ENCODE measurements at regions not wholly inside any gene's neighbourhood (a gene's known extent, or its start where the extent isn't known, plus 50 kb on each side); places are given as distances from the start of the nearest gene placed in this dataset.
"Not testable (repeated sequence)": the region's sequence is repeated elsewhere in the genome, so short reads cannot be mapped to it uniquely, and the experiment has no call there.

DNA sequence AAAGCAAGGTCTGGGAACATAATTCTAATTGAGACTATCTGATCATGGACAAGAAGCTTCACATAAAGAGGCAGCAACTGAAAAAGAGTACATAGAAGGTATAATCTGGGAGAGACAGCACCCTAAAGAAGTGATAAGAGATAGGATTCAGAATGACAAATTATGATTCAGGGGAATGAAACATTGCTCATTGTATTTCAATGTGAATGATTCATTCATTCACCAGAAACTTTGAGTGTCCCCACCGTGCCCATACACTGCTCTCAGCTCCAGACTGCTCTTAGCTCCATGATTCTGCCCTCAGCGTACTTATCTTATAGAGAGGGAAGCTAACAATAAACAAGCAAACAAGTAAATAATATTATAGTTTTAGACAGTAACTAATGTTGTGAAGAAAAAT lies 329.3 kb upstream of the IRAK1BP1 start:
- no peak overlapping the region for H3K27ac ChIP-seq
- DNase-seq (no peak), ATAC-seq (no peak)
- no peaks in the 10 kb centered on the region for H3K36me3 ChIP-seq
- TF ChIP-seq POLR2A (IDR thresholded peaks at IDR 0.05), result no peak
- TF ChIP-seq, protein P1, sequence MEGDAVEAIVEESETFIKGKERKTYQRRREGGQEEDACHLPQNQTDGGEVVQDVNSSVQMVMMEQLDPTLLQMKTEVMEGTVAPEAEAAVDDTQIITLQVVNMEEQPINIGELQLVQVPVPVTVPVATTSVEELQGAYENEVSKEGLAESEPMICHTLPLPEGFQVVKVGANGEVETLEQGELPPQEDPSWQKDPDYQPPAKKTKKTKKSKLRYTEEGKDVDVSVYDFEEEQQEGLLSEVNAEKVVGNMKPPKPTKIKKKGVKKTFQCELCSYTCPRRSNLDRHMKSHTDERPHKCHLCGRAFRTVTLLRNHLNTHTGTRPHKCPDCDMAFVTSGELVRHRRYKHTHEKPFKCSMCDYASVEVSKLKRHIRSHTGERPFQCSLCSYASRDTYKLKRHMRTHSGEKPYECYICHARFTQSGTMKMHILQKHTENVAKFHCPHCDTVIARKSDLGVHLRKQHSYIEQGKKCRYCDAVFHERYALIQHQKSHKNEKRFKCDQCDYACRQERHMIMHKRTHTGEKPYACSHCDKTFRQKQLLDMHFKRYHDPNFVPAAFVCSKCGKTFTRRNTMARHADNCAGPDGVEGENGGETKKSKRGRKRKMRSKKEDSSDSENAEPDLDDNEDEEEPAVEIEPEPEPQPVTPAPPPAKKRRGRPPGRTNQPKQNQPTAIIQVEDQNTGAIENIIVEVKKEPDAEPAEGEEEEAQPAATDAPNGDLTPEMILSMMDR (IDR thresholded peaks at IDR 0.05), result no peak
- no peak overlapping the region for H3K4me3 ChIP-seq
- H3K4me1 ChIP-seq, result no peaks in the 10 kb centered on the region
- no peaks in the 10 kb centered on the region for H3K27me3 ChIP-seq
- no peaks in the 10 kb centered on the region for H3K9me3 ChIP-seq
- intact Hi-C loops (cut with DNase I), result no loop called here
- 79 to 88% (median 86%) methylated on average over 2 of the region's 2 CpGs for WGBS, 4 donors

DNA sequence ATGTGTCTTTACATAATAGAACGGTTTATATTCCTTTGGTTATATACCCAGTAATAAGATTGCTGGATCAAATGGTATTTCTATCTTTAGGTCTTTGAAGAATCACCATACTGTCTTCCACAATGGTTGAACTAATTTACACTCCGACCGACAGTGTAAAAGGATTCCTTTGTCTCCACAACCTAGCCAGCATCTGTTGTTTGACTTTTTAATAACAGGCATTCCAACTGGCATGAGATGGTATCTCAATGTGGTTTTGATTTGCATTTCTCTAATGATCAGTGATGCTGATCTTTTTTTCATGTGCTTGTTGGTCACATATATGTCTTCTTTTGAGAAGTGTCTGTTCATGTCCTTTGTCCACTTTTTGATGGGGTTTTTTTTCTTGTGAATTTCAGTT lies 319.7 kb upstream of the IRAK1BP1 start:
- H3K4me3 ChIP-seq; H3K9me3 ChIP-seq; intact Hi-C loops (cut with DNase I); H3K27ac ChIP-seq; H3K4me1 ChIP-seq; H3K27me3 ChIP-seq; ATAC-seq; H3K36me3 ChIP-seq; DNase-seq: not testable (repeated sequence)
- WGBS, 4 donors, result 86 to 93% (median 90%) methylated on average over 3 of the region's 3 CpGs

DNA sequence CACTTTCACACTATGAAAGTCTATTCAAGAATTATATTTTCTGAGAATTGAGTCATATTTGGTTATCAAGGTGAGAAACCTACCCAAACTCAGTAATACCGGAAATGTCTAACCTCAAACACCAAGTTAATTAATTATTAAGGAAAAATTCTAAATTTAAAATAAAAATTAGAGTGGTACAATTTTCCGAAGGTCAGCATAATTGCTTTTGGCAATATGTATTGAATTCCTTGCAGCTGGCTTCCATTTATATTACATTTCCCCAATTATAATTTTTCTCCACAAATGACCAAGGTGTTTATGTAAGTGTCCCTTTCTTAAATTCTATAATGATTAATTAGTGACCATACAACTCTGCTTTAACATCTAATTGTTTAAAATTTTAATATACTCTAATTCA lies 316.0 kb upstream of the IRAK1BP1 start:
- no peak overlapping the region for H3K4me3 ChIP-seq
- H3K27me3 ChIP-seq, result no peaks in the 10 kb centered on the region
- TF ChIP-seq, protein P1 (IDR thresholded peaks at IDR 0.05), result no peak
- no peak for TF ChIP-seq POLR2A (IDR thresholded peaks at IDR 0.05)
- ATAC-seq (no peak), DNase-seq (no peak)
- H3K36me3 ChIP-seq, result no peaks in the 10 kb centered on the region
- H3K9me3 ChIP-seq, result peaks cover 0 to 31% (median 4%) of the 10 kb centered on the region in 12 donors
- no peak overlapping the region for H3K27ac ChIP-seq
- no peaks in the 10 kb centered on the region for H3K4me1 ChIP-seq
- WGBS, 4 donors, result 80 to 86% (median 82%) methylated on average over 2 of the region's 2 CpGs
- intact Hi-C loops (cut with DNase I), result no loop called here

DNA sequence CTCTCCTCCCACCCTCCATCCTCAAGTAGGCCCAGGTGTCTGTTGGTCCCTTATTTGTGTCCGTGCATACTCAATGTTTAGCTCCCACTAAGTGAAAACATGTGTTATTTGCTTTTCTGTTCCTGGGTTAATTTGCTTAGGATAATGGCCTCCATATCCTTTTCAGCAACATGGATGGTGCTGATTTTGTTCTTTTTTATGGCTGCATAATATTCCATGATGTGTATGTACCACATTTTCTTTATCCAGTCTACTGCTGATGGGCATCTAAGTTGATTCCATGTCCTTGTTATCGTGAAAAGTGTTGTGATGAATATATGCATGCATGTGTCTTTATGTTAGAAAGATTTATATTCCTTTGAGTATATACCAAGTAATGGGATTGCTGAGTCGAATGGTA lies 314.9 kb upstream of the IRAK1BP1 start:
- WGBS, 4 donors, result 73 to 84% (median 84%) methylated on average over 3 of the region's 3 CpGs
- no peak overlapping the region for H3K4me3 ChIP-seq
- ATAC-seq (no peak), DNase-seq (no peak)
- H3K4me1 ChIP-seq, result no peaks in the 10 kb centered on the region
- TF ChIP-seq, protein P1 (IDR thresholded peaks at IDR 0.05), result no peak
- TF ChIP-seq POLR2A (IDR thresholded peaks at IDR 0.05), result no peak
- intact Hi-C loops (cut with DNase I), result no loop called here
- no peaks in the 10 kb centered on the region for H3K27me3 ChIP-seq
- H3K9me3 ChIP-seq, result peaks cover 0 to 39% (median 4%) of the 10 kb centered on the region in 12 donors
- no peaks in the 10 kb centered on the region for H3K36me3 ChIP-seq
- H3K27ac ChIP-seq, result no peak overlapping the region

DNA sequence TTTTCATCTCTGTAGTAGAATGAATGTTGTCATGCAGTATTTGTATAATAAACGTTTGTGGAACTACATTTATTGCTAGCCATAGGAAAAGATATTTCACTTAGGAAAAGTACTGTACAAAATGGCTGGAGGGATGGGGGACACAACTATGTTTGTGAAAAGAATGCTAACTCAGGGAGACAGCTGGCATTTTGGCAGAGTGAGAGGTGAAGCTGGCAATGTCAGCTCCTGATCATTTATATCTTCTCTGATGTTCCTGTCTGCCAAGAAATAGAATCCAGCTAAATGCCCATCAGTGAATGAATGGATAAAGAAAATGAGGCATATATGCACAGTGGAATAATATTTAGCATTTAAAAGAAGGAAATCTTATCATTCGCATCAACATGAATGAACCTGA lies 313.0 kb upstream of the IRAK1BP1 start:
- intact Hi-C loops (cut with DNase I), result no loop called here
- H3K4me1 ChIP-seq, result no peaks in the 10 kb centered on the region
- TF ChIP-seq, protein P1 (IDR thresholded peaks at IDR 0.05), result no peak
- no peak for TF ChIP-seq POLR2A (IDR thresholded peaks at IDR 0.05)
- WGBS, 4 donors, result 67 to 81% (median 69%) methylated on average over 2 of the region's 2 CpGs
- no peak overlapping the region for H3K27ac ChIP-seq
- H3K4me3 ChIP-seq, result no peak overlapping the region
- DNase-seq (no peak), ATAC-seq (no peak)
- H3K27me3 ChIP-seq, result no peaks in the 10 kb centered on the region
- H3K9me3 ChIP-seq, result peaks cover 0 to 39% (median 4%) of the 10 kb centered on the region in 12 donors
- H3K36me3 ChIP-seq, result no peaks in the 10 kb centered on the region
